ENCODE measurements at regions not wholly inside any gene's neighbourhood (a gene's known extent, or its start where the extent isn't known, plus 50 kb on each side); places are given as distances from the start of the nearest gene placed in this dataset.

DNA sequence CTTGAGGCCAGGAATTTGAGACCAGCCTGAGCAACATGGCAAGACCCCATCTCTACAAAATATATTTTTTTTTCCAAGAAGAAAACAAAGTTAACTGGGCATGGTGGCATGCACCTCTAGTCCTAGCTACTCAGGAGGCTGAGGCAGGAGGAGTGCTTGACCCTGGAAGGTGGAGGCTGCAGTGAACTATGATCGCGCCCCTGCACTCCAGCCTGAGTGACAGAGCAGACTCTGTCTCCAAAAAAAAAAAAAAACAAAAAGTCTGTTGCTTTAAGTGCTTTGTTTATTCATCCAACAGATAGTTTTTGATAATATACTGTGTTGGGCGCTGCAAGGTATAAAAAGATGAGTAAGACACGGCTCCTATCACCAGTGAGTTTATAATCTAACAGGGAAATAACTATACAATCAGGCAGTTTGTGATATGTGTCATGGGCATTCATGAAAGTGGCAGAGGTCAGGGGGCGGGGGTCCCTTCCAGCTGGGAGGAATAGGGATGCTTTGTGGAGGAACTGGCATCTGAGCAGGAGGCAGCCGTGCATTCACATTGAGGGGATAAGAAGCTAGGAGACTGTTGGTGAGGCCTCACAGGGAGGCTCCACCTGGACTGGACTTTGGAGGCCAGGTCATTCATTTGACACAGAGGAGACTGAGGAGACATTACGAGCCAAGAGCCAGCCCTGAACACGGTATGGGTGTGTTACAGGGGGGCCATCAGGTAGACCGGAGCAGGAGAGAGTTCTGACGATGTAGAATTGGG, 67.3 kb upstream of the ERRFI1 start (continued):
- no peak for TF ChIP-seq HDAC2 (IDR thresholded peaks at IDR 0.05; ENCODE audit: borderline replicate concordance in 1 of 2, low read depth in 2 of 2, low read length in 2 of 2)
- TF ChIP-seq NRF1 (IDR thresholded peaks at IDR 0.05; ENCODE audit: low read depth, low read length), result no peak
- TF ChIP-seq SP4 (IDR thresholded peaks at IDR 0.05; ENCODE audit: low read length), result no peak
- no peak for TF ChIP-seq KDM5A (IDR thresholded peaks at IDR 0.05; ENCODE audit: low read length)

All from H1 (cell line).